Activated B cell treated with CpG ODN at 0.5 μM for 24 hours (primary cell): ENCODE measurements at regions not wholly inside any gene's neighbourhood (a gene's known extent, or its start where the extent isn't known, plus 50 kb on each side); places are given as distances from the start of the nearest gene placed in this dataset.

Experiments used
- ATAC-seq: fragments of 200-7000 bp; cut with Tn5 transposase; one replicate; pipeline ENCODE4 v1.10.0; 2021; ENCODE audit warnings: low read depth, mild to moderate bottlenecking, moderate library complexity
- CTCF ChIA-PET: fragments of 350-600 bp; sonication (Branson Sonifier 250); formaldehyde crosslinking; loops from one replicate; lab custom pipeline; 2021; ENCODE audit warnings: antibody characterized with exemption; lab: Charles Lee
- POLR2A ChIA-PET: fragments of 350-600 bp; sonication (Branson Sonifier 250); formaldehyde crosslinking; loops from one replicate; lab custom pipeline; 2021; ENCODE audit warnings: antibody characterized with exemption; lab: Charles Lee
- DNase-seq: peaks from one replicate; pipeline ENCODE4 v3.0.0; 2022
- H3K27ac Mint-ChIP-seq: one replicate; pipeline ENCODE4 v1.8.0; 2020; ENCODE audit warnings: mixed read lengths
- H3K27me3 Mint-ChIP-seq: one replicate; pipeline ENCODE4 v1.8.0; 2021; ENCODE audit warnings: mixed read lengths
- H3K36me3 Mint-ChIP-seq: one replicate; pipeline ENCODE4 v1.8.0; 2021; ENCODE audit warnings: low read depth, mixed read lengths
- H3K4me1 Mint-ChIP-seq: one replicate; pipeline ENCODE4 v1.8.0; 2021; ENCODE audit warnings: mixed read lengths
- H3K4me3 Mint-ChIP-seq: one replicate; pipeline ENCODE4 v1.8.0; 2020; ENCODE audit warnings: mild to moderate bottlenecking, mixed read lengths
- H3K9me3 Mint-ChIP-seq: one replicate; pipeline ENCODE4 v1.8.0; 2020; ENCODE audit warnings: mixed read lengths
- CTCF ChIP-seq: fragments of 200-600 bp; IDR thresholded peaks from one replicate; pipeline ENCODE4 v1.8.0; 2022; ENCODE audit warnings: antibody characterized with exemption, mild to moderate bottlenecking
- intact Hi-C: fragments of 100-400 bp; cut with micrococcal nuclease; formaldehyde crosslinking; loops from one replicate; pipeline ENCODE4 v1.15.1; 2024

GRCh38 chr5:39775797-39776365 lies 351.1 kb upstream of the DAB2 start:
- POLR2A ChIA-PET: no interaction called here
- CTCF ChIA-PET: no interaction called here
- H3K4me1 Mint-ChIP-seq: no peaks in the 10 kb centered on the region
- no peak overlapping the region for H3K27ac Mint-ChIP-seq
- H3K27me3 Mint-ChIP-seq: peaks cover 4% of the 10 kb centered on the region
- DNase-seq (no peak), ATAC-seq (no peak)
- no peaks in the 10 kb centered on the region for H3K36me3 Mint-ChIP-seq
- intact Hi-C loops: no loop called here
- no peak overlapping the region for H3K4me3 Mint-ChIP-seq
- no peaks in the 10 kb centered on the region for H3K9me3 Mint-ChIP-seq
- TF ChIP-seq CTCF: no peak

GRCh38 chr5:39775086-39775796 lies 350.5 kb upstream of the DAB2 start:
- peaks cover 7% of the 10 kb centered on the region for H3K27me3 Mint-ChIP-seq
- no peak for TF ChIP-seq CTCF
- intact Hi-C loops: no loop called here
- H3K4me1 Mint-ChIP-seq: no peaks in the 10 kb centered on the region
- no peaks in the 10 kb centered on the region for H3K36me3 Mint-ChIP-seq
- DNase-seq (no peak), ATAC-seq (no peak)
- H3K27ac Mint-ChIP-seq: no peak overlapping the region
- CTCF ChIA-PET: no interaction called here
- POLR2A ChIA-PET: no interaction called here
- H3K9me3 Mint-ChIP-seq: no peaks in the 10 kb centered on the region
- no peak overlapping the region for H3K4me3 Mint-ChIP-seq

GRCh38 chr5:39774605-39775004 lies 349.8 kb upstream of the DAB2 start:
- no peaks in the 10 kb centered on the region for H3K9me3 Mint-ChIP-seq
- no peak for TF ChIP-seq CTCF
- H3K27me3 Mint-ChIP-seq: peaks cover 7% of the 10 kb centered on the region
- intact Hi-C loops: no loop called here
- no peak for ATAC-seq
- POLR2A ChIA-PET: no interaction called here
- H3K4me3 Mint-ChIP-seq: no peak overlapping the region
- no peak overlapping the region for H3K27ac Mint-ChIP-seq
- no peak for DNase-seq
- H3K36me3 Mint-ChIP-seq: no peaks in the 10 kb centered on the region
- H3K4me1 Mint-ChIP-seq: no peaks in the 10 kb centered on the region
- CTCF ChIA-PET: no interaction called here

GRCh38 chr5:39772307-39772706 lies 347.5 kb upstream of the DAB2 start:
- H3K27me3 Mint-ChIP-seq: peaks cover 8% of the 10 kb centered on the region
- CTCF ChIA-PET: no interaction called here

More at GRCh38 chr5:39772307-39772706, 347.5 kb upstream of the DAB2 start:
- DNase-seq (no peak), ATAC-seq (no peak)
- no peak overlapping the region for H3K4me3 Mint-ChIP-seq
- no peak for TF ChIP-seq CTCF
- no peaks in the 10 kb centered on the region for H3K36me3 Mint-ChIP-seq
- H3K27ac Mint-ChIP-seq: no peak overlapping the region
- H3K9me3 Mint-ChIP-seq: no peaks in the 10 kb centered on the region
- POLR2A ChIA-PET: interaction anchor here (0.5 kb wide), 1 partner anchor 15 kb away, joined by 3 read pairs; no protein-coding TSS in a partner anchor
- no peaks in the 10 kb centered on the region for H3K4me1 Mint-ChIP-seq
- intact Hi-C loops: no loop called here
